Glomerular visceral epithelial cell (primary cell): ENCODE measurements at regions not wholly inside any gene's neighbourhood (a gene's known extent, or its start where the extent isn't known, plus 50 kb on each side); places are given as distances from the start of the nearest gene placed in this dataset.
A peak's percentile ranks its signal among the peaks of the same experiment; 100 is the strongest.
"Not testable (repeated sequence)": the region's sequence is repeated elsewhere in the genome, so short reads cannot be mapped to it uniquely, and the experiment has no call there.

Source experiments
- DNase-seq: peaks from one replicate; pipeline ENCODE4 v3.0.0-alpha.2; 2016; ENCODE audit errors: extremely low spot score

DNA sequence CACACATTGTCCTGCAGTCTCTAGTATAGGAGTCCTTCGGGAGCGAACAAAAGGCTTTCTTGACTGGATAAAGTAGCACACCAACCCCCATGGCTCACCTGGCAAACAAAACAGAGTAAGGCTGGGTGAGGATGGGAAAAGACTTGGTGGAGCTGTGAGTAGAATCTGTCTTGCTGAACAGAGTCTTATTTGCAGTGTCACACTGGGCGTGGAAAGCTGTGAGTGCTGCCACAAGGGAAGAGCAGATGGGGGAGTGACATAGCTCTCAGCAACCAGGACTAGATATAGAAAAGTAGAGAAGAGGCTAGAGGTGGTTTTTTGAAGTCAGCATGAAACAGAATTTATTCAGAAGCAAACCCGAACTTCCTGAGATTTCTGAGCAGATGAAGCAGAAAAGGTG is 137.2 kb upstream of the ESX1 start:
- DNase-seq: no peak

GRCh38 chrX:104376937-104377336 is 122.2 kb upstream of the ESX1 start:
- no peak for DNase-seq

GRCh38 chrX:104372547-104372946 is 117.8 kb upstream of the ESX1 start:
- no peak for DNase-seq

DNA sequence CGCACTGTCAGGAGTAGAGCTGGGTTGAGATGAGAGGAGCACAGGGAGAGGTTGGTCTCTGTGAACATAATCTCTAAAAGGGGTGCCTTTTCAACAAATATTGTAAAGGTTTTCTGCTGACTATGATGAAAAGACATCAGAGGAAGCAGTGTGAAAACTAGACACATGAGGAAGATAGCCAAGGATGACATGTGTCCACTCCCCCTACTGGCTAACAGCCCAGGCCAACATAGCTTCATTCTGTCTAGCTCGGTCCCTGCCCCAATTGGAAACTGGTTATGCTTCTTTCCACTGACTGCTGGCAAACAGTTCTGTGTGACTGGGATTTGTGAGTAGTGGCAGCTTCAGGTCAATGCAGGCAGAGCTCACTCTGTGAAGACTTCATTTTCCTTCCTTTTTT is 115.4 kb upstream of the ESX1 start:
- DNase-seq: peak; percentile 1

- DNase-seq: not testable (repeated sequence)
Measured at GRCh38 chrX:104360774-104361173, 106.0 kb upstream of the ESX1 start.

- DNase-seq: no peak
Measured at GRCh38 chrX:104359124-104359523, 104.4 kb upstream of the ESX1 start.

GRCh38 chrX:104351173-104351769 is 96.5 kb upstream of the ESX1 start:
- DNase-seq: peak; percentile 60

DNA sequence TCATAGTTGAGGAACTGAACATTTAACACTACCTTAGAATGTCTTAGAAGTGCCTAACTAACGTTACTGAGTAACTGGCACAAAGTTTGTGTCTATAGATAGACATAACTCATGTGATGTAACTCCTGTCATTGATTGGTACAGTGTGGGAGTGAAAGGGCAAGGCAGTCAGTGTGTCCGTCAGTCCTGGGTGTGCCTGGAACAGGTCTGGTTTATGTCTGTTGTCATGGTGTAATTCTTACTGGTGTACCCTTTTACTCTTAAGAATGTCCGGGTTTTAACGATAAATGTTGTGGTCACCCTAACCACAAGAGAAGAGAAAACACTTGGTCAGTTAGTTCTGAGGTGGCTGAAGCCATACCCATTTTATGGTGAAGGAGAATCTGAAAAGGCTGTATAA is 93.1 kb upstream of the ESX1 start:
- peak; percentile 37 for DNase-seq

DNA sequence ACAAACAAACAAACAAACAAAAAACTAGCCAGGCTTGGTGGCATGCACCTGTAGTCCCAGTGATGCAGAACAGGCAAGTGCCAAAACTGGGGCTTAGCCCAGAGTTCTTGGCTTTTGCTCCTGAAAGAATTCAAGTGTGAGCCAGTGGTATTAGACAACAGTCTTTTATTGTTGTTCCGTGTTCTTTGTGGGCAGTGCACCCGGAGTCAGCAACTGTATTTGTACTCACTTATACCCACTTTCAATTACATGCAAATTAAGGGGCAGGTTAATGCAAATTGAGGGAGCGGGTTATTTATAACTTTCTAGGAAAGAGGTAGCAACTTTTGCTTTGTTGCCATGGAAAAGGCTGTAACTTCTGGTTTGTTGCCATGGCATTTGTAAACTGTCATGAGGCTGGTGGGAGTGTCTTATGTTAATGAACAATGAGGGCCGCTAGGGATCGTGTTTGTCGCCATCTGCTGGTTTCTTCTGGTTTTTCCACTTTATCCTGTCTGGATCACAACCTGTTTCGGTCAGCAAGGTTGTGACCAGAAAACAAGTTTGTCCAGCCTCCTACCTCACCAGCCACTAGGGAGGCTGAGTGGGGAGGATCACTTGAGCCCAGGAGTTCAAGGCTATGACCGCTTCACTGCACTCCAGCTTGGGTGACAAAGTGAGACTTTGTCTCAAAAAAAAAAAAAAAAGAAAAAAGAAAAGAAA is 88.8 kb upstream of the ESX1 start:
- DNase-seq: peak; percentile 64

DNA sequence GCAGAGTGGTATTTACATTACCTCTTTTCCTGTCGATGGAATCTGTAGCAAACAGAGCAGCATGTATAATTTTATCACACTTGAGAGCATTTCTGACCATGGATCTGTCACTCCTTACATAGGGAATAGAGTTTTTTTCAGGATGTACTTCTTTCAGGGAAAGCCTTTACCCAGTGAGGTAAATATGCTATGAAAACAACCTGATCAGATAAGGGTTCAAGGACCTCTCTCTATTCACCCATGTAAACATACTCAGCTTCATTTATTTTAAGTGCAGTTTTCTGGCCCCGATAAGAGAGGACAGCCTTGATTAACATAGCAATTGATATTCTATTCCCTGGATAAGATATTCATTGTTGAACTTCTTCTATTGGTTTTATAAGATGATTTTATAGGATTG is 87.3 kb upstream of the ESX1 start:
- DNase-seq: no peak

GRCh38 chrX:104335756-104336155 is 81.0 kb upstream of the ESX1 start:
- peak; percentile 52 for DNase-seq

GRCh38 chrX:104334971-104335370 is 80.2 kb upstream of the ESX1 start:
- no peak for DNase-seq

GRCh38 chrX:104330966-104331365 is 76.2 kb upstream of the ESX1 start:
- DNase-seq: peak; percentile 12

- no peak for DNase-seq
Measured at GRCh38 chrX:104329731-104330130, 75.0 kb upstream of the ESX1 start.

GRCh38 chrX:104325213-104325585 is 70.5 kb upstream of the ESX1 start:
- DNase-seq: no peak

- no peak for DNase-seq
Measured at GRCh38 chrX:104324461-104325212, 69.9 kb upstream of the ESX1 start.

DNA sequence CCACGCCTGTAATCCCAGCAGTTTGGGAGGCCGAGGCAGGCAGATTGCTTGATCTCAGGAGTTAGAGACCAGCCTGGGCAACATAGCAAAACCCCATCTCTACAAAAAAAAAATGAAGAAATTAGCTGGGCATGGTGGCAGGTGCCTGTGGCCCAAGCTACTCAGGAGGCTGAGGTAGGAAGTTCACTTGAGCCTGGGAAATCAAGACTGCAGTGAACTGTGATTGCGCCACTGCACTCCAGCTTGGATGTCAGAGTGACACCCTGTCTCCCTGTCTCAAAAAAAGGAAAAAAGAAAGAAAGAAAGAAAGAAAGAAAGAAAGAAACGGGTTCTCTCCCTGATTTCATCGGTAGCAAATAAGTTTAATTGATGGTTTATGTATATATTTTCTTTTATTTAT is 64.6 kb upstream of the ESX1 start:
- no peak for DNase-seq

DNA sequence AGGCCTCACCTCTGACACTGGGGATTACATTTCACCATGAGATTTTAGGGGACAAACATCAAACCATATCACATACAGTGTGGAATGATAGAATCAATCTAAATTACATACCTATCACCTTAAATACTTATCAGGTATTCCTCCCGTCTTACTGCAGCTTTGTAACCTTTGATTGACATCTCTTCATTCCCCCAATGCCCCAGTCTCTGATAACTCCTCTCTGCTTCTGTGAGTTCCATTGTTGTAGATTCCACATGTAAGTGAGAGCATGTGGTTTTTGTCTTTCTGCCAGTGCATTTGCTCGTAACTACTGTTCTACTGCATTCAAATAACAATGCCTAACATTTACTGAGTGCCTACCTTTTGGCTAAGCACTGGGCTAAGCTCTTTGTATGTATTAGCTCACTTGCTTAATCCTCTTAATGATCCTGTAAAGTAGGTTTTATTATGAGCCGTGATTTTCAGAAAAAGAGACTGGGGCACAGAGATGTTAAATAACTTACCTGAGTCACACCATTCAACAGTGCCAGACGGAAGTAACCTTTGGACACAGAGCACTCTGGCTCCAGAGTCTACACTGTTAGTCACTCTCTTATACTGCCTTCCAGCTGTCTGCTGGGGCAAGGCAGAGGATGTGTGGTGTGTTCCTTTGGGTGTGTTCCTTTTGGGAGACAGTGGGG is 63.7 kb upstream of the ESX1 start:
- DNase-seq: peak; percentile 50

DNA sequence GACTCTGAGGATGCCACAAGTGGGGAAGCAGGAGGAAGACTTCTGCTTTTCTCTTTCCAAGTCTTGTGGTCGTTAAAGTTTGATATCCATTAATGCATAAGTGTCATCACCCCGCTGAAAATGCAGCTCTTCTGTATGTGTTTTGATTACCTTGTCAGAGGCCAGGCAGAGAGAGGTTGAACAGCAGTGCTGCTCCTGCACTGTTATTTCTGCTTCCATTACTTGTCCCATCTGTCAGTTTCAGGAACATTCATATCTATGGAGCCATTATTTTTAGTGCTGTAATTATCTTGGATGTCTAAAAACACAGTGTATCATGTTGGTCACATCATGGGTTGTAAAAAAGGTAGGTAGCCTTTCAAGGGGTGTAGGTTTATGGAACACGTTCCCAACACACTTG is 62.0 kb upstream of the ESX1 start:
- DNase-seq: no peak

GRCh38 chrX:104315555-104315954 is 60.8 kb upstream of the ESX1 start:
- DNase-seq: peak; percentile 69

DNA sequence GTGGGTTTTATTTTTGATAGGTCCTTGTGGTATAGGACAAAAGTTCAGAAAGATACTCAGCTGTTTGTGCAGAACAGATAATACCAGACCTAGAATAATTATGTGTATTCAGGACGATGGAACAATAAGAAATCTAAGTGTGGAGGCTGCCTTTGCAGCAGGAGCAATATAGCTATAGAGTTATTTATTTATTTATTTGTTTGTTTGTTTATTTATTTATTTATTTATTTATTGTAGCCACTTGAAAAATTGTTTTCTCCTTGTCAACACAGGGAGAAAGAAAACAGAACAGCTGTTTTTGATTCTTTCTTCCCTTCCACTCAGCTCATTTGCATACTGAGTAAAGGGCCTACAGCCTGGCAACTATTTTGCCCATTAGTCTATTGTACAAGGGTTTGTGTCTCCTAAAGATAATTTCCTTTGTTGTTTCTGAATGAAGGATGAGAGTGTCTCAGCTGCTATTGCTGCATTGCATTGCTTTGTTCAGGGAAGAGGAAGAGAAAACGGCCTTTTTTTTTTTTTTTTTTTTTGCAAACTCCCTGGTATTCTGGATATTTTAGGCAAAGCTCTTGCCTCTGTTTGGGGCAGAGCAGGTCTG is 56.0 kb upstream of the ESX1 start:
- DNase-seq: no peak

- peak; percentile 24 for DNase-seq
Measured at GRCh38 chrX:104310090-104310489, 55.4 kb upstream of the ESX1 start.
